ENCODE measurements at regions not wholly inside any gene's neighbourhood (a gene's known extent, or its start where the extent isn't known, plus 50 kb on each side); places are given as distances from the start of the nearest gene placed in this dataset.

- Histone ChIP-seq H3K27ac (ENCODE audit: extremely low read depth, low read depth, low read length) (no peak overlapping the region), H3K4me3 (ENCODE audit: low read depth, low read length) (no peak overlapping the region), H3K4me1 (ENCODE audit: control insufficient read depth, insufficient read depth, low read length) (no peaks in the 10 kb centered on the region), H3K36me3 (ENCODE audit: control insufficient read depth in 2 of 2, insufficient read depth in 1 of 2, low read length in 2 of 2) (no peaks in the 10 kb centered on the region), H3K9me3 (ENCODE audit: control insufficient read depth, insufficient read depth, low read depth, low read length) (no peaks in the 10 kb centered on the region)
- ChIA-PET CTCF (no interaction called here), POLR2A (no interaction called here)
- no peak for TF ChIP-seq ZNF239 (tag by site-specific recombination; IDR thresholded peaks at IDR 0.05)
These were observed 150.4 kb downstream of the DNAJB6 start for GRCh38 chr7:157487046-157487770.

GRCh38 chr7:157488281-157488680 lies 151.5 kb downstream of the DNAJB6 start:
- TF ChIP-seq ZNF433 (tag by site-specific recombination; IDR thresholded peaks at IDR 0.05; ENCODE audit: low read depth) (no peak), TSHZ1 (tag by site-specific recombination; IDR thresholded peaks at IDR 0.05; ENCODE audit: borderline replicate concordance) (no peak), ZNF311 (tag by site-specific recombination; IDR thresholded peaks at IDR 0.05; ENCODE audit: borderline replicate concordance) (no peak), ZNF561 (tag by site-specific recombination; IDR thresholded peaks at IDR 0.05; ENCODE audit: borderline replicate concordance) (no peak), ZNF48 (tag by site-specific recombination; IDR thresholded peaks at IDR 0.05) (no peak), GFI1B (tag by site-specific recombination; IDR thresholded peaks at IDR 0.05) (no peak), ZNF521 (tag by site-specific recombination; IDR thresholded peaks at IDR 0.05) (no peak), ZNF404 (tag by site-specific recombination; IDR thresholded peaks at IDR 0.05) (no peak), ZNF23 (tag by site-specific recombination; IDR thresholded peaks at IDR 0.05; ENCODE audit: borderline replicate concordance) (no peak), ZNF184 (tag by site-specific recombination; IDR thresholded peaks at IDR 0.05) (no peak), ZBTB10 (tag by site-specific recombination; IDR thresholded peaks at IDR 0.05) (no peak), ZNF747 (tag by site-specific recombination; IDR thresholded peaks at IDR 0.05) (no peak), ZNF596 (tag by site-specific recombination; IDR thresholded peaks at IDR 0.05) (no peak), ZNF76 (tag by site-specific recombination; IDR thresholded peaks at IDR 0.05; ENCODE audit: borderline replicate concordance, low read depth) (no peak), ZNF133 (tag by site-specific recombination; IDR thresholded peaks at IDR 0.05) (no peak), PRDM2 (tag by site-specific recombination; IDR thresholded peaks at IDR 0.05; ENCODE audit: borderline replicate concordance) (no peak)
- no peaks in the 10 kb centered on the region for H3K36me3 ChIP-seq (ENCODE audit: control insufficient read depth in 2 of 2, insufficient read depth in 1 of 2, low read length in 2 of 2)
- ChIA-PET POLR2A (no interaction called here), CTCF (no interaction called here)
- H3K9me3 ChIP-seq (ENCODE audit: control insufficient read depth, insufficient read depth, low read depth, low read length), result no peaks in the 10 kb centered on the region
- H3K4me1 ChIP-seq (ENCODE audit: control insufficient read depth, insufficient read depth, low read length), result no peaks in the 10 kb centered on the region
- H3K4me3 ChIP-seq (ENCODE audit: low read depth, low read length), result no peak overlapping the region
- H3K27ac ChIP-seq (ENCODE audit: extremely low read depth, low read depth, low read length), result no peak overlapping the region

Measured in HEK293 (cell line).